HEK293 (cell line): ENCODE measurements at regions not wholly inside any gene's neighbourhood (a gene's known extent, or its start where the extent isn't known, plus 50 kb on each side); places are given as distances from the start of the nearest gene placed in this dataset.

Experiments used
- CTCF ChIA-PET: fragments of 350-600 bp; formaldehyde crosslinking; extraction: SDS; loops from one replicate; lab custom pipeline; 2021; ENCODE audit warnings: antibody characterized with exemption; lab: Yijun Ruan, JAX
- POLR2A ChIA-PET: fragments of 300-600 bp; formaldehyde crosslinking; extraction: SDS; loops from one replicate; lab custom pipeline; 2020; ENCODE audit warnings: antibody characterized with exemption, inconsistent platforms; lab: Yijun Ruan, JAX
- H3K27ac ChIP-seq: fragments of 200-500 bp; sonication (Bioruptor generic); 2 replicates; pipeline ENCODE4 v1.5.1; 2014; ENCODE audit warnings: low read depth, low read length, control low read depth, inconsistent platforms; ENCODE audit errors: extremely low read depth
- H3K36me3 ChIP-seq, 2 experiments: fragments of 200-500 bp in 1 of 2; sonication (Bioruptor generic) in 1 of 2; 1 replicate in 1 of 2; 2 replicates in 1 of 2; pipeline ENCODE4 v1.5.1; 2014 to 2017; ENCODE audit warnings: inconsistent platforms in 2 of 2, low read length in 2 of 2; ENCODE audit not compliant: control insufficient read depth in 2 of 2, insufficient read depth in 1 of 2
- H3K4me1 ChIP-seq: fragments of 200-500 bp; sonication (Bioruptor generic); 2 replicates; pipeline ENCODE4 v1.5.1; 2014; ENCODE audit warnings: mild to moderate bottlenecking, low read length, inconsistent platforms; ENCODE audit not compliant: control insufficient read depth, insufficient read depth
- H3K4me3 ChIP-seq: 2 replicates; pipeline ENCODE4 v1.5.1; 2011; ENCODE audit warnings: low read depth, mild to moderate bottlenecking, control low read depth, low read length, moderate library complexity
- H3K9me3 ChIP-seq: fragments of 200-500 bp; sonication (Bioruptor generic); 2 replicates; pipeline ENCODE4 v1.5.1; 2014; ENCODE audit warnings: low read depth, low read length, inconsistent platforms; ENCODE audit not compliant: control insufficient read depth, insufficient read depth
- GLIS2 ChIP-seq: fragments of 450-650 bp; formaldehyde crosslinking; IDR thresholded peaks from 2 replicates; pipeline ENCODE4 v1.5.1; 2016; ENCODE audit warnings: missing biosample characterization, missing genetic modification characterization
- OVOL3 ChIP-seq: fragments of 450-650 bp; formaldehyde crosslinking; IDR thresholded peaks from 2 replicates; pipeline ENCODE4 v1.5.1; 2016; ENCODE audit warnings: missing biosample characterization, missing genetic modification characterization
- PRDM1 ChIP-seq: fragments of 450-650 bp; formaldehyde crosslinking; IDR thresholded peaks from 2 replicates; pipeline ENCODE4; 2016; ENCODE audit warnings: missing biosample characterization, missing genetic modification characterization
- TCF7L2 ChIP-seq: IDR thresholded peaks from 2 replicates; pipeline ENCODE4 v1.6.1; 2011; ENCODE audit warnings: low read depth, mild to moderate bottlenecking, inconsistent platforms, low read length, moderate library complexity, borderline replicate concordance
- TRIM28 ChIP-seq: IDR thresholded peaks from 2 replicates; pipeline ENCODE4 v1.6.1; 2011; ENCODE audit warnings: low read length, control low read depth, borderline replicate concordance
- TSHZ1 ChIP-seq: fragments of 450-650 bp; formaldehyde crosslinking; IDR thresholded peaks from 2 replicates; pipeline ENCODE4 v1.5.1; 2016; ENCODE audit warnings: missing biosample characterization, missing genetic modification characterization, borderline replicate concordance
- WT1 ChIP-seq: fragments of 450-650 bp; formaldehyde crosslinking; IDR thresholded peaks from 2 replicates; pipeline ENCODE4 v1.5.1; 2016; ENCODE audit warnings: missing biosample characterization, missing genetic modification characterization
- ZBTB1 ChIP-seq: fragments of 450-650 bp; formaldehyde crosslinking; IDR thresholded peaks from 2 replicates; pipeline ENCODE4 v1.5.1; 2016; ENCODE audit warnings: missing biosample characterization, missing genetic modification characterization
- ZBTB10 ChIP-seq: fragments of 450-650 bp; formaldehyde crosslinking; IDR thresholded peaks from 2 replicates; pipeline ENCODE4 v1.5.1; 2016; ENCODE audit warnings: missing biosample characterization, missing genetic modification characterization
- ZNF138 ChIP-seq: fragments of 450-650 bp; formaldehyde crosslinking; IDR thresholded peaks from 2 replicates; pipeline ENCODE4 v1.5.1; 2016; ENCODE audit warnings: missing biosample characterization, missing genetic modification characterization, borderline replicate concordance
- ZNF211 ChIP-seq: fragments of 450-650 bp; formaldehyde crosslinking; IDR thresholded peaks from 2 replicates; pipeline ENCODE4 v1.5.1; 2016; ENCODE audit warnings: low read depth, missing biosample characterization, missing genetic modification characterization
- ZNF26 ChIP-seq: fragments of 450-650 bp; formaldehyde crosslinking; IDR thresholded peaks from 2 replicates; pipeline ENCODE4 v1.5.1; 2016; ENCODE audit warnings: missing biosample characterization, missing genetic modification characterization
- ZNF292 ChIP-seq: fragments of 450-650 bp; formaldehyde crosslinking; IDR thresholded peaks from 2 replicates; pipeline ENCODE4 v1.5.1; 2016; ENCODE audit warnings: low read depth, missing biosample characterization, missing genetic modification characterization, borderline replicate concordance
- ZNF341 ChIP-seq: fragments of 450-650 bp; formaldehyde crosslinking; IDR thresholded peaks from 2 replicates; pipeline ENCODE4; 2016; ENCODE audit warnings: low read depth, missing biosample characterization, missing genetic modification characterization
- ZNF488 ChIP-seq: fragments of 450-650 bp; formaldehyde crosslinking; IDR thresholded peaks from 2 replicates; pipeline ENCODE4 v1.5.1; 2016; ENCODE audit warnings: missing biosample characterization, missing genetic modification characterization
- ZNF555 ChIP-seq: fragments of 450-650 bp; formaldehyde crosslinking; conservative IDR thresholded peaks from 2 replicates; pipeline ENCODE4 v1.5.1; 2017; ENCODE audit warnings: missing biosample characterization, mild to moderate bottlenecking, missing genetic modification characterization, inconsistent platforms
- ZNF600 ChIP-seq: fragments of 450-650 bp; formaldehyde crosslinking; IDR thresholded peaks from 2 replicates; pipeline ENCODE4 v1.5.1; 2016; ENCODE audit warnings: missing biosample characterization, missing genetic modification characterization
- ZNF621 ChIP-seq: fragments of 450-650 bp; formaldehyde crosslinking; IDR thresholded peaks from 2 replicates; pipeline ENCODE4 v1.5.1; 2017; ENCODE audit warnings: missing biosample characterization, missing genetic modification characterization
- ZNF654 ChIP-seq: fragments of 450-650 bp; formaldehyde crosslinking; IDR thresholded peaks from 2 replicates; pipeline ENCODE4 v1.5.1; 2016; ENCODE audit warnings: low read depth, missing biosample characterization, missing genetic modification characterization
- ZSCAN30 ChIP-seq: fragments of 450-650 bp; IDR thresholded peaks from 2 replicates; pipeline ENCODE4 v1.5.1; 2018; ENCODE audit warnings: missing biosample characterization, mild to moderate bottlenecking, missing genetic modification characterization, moderate library complexity

- Histone ChIP-seq H3K36me3 (no peaks in the 10 kb centered on the region), H3K27ac (peak overlapping the region; percentile 32), H3K4me1 (peaks cover 6% of the 10 kb centered on the region)
- POLR2A ChIA-PET, result no interaction called here
- TF ChIP-seq ZNF292 (tag by site-specific recombination) (no peak), TRIM28 (0 out of 2 replicates have a peak, but pooled peaks have one; percentile 25), PRDM1 (tag by site-specific recombination) (0 out of 2 replicates have a peak, but pooled peaks have one; percentile 14), OVOL3 (no peak), TSHZ1 (tag by site-specific recombination) (no peak), ZBTB1 (tag by site-specific recombination) (no peak)
- TF ChIP-seq, all 188 proteins: peak for 2
- H3K9me3 ChIP-seq, result no peaks in the 10 kb centered on the region
- no peak overlapping the region for H3K4me3 ChIP-seq
- CTCF ChIA-PET, result no interaction called here
These were observed 510.5 kb upstream of the TBX3 start for GRCh38 chr12:115194448-115194847.

GRCh38 chr12:115191342-115191741, 507.4 kb upstream of the TBX3 start:
- peaks cover 6% of the 10 kb centered on the region for H3K4me1 ChIP-seq
- CTCF ChIA-PET, result no interaction called here
- H3K9me3 ChIP-seq, result no peaks in the 10 kb centered on the region
- no peak overlapping the region for H3K27ac ChIP-seq
- no peaks in the 10 kb centered on the region for H3K36me3 ChIP-seq
- TF ChIP-seq ZNF488 (tag by site-specific recombination), result no peak
- no peak for TF ChIP-seq ZNF654 (tag by site-specific recombination)
- no peak for TF ChIP-seq ZSCAN30
- no peak for TF ChIP-seq ZNF26 (tag by site-specific recombination)
- TF ChIP-seq ZNF555 (tag by site-specific recombination), result no peak
- no peak for TF ChIP-seq GLIS2 (tag by site-specific recombination)
- no peak for TF ChIP-seq TCF7L2
- TF ChIP-seq ZNF600 (tag by site-specific recombination), result no peak
- TF ChIP-seq WT1 (tag by site-specific recombination), result no peak
- TF ChIP-seq OVOL3, result no peak
- no peak for TF ChIP-seq ZBTB10 (tag by site-specific recombination)
- TF ChIP-seq ZNF621, result no peak
- TF ChIP-seq ZNF138 (tag by site-specific recombination), result no peak
- no peak for TF ChIP-seq ZNF341 (tag by site-specific recombination)
- no peak for TF ChIP-seq ZNF211 (tag by site-specific recombination)
- no peak overlapping the region for H3K4me3 ChIP-seq
- POLR2A ChIA-PET, result no interaction called here
